ENCODE measurements at regions not wholly inside any gene's neighbourhood (a gene's known extent, or its start where the extent isn't known, plus 50 kb on each side); places are given as distances from the start of the nearest gene placed in this dataset.

GRCh38 chr2:116442418-116442817, 1372.1 kb upstream of the DDX18 start:
- Histone ChIP-seq H4K5ac (ENCODE audit: insufficient read length, low read depth, low read length) (no peak overlapping the region), H3K56ac (replicated peaks; ENCODE audit: insufficient read length, low read depth, low read length) (no peak overlapping the region), H3K14ac (ENCODE audit: insufficient read length) (no peak overlapping the region), H3K79me1 (ENCODE audit: low read depth, low read length) (no peaks in the 10 kb centered on the region), H2BK5ac (ENCODE audit: low read depth, low read length) (no peak overlapping the region), H4K91ac (replicated peaks; ENCODE audit: insufficient read length, low read length) (no peak overlapping the region), H2BK20ac (ENCODE audit: low read length) (no peak overlapping the region), H3K4me2 (ENCODE audit: insufficient read depth in 1 of 2, low read depth in 2 of 2, low read length in 2 of 2) (no peak overlapping the region), H2BK12ac (ENCODE audit: low read depth, low read length) (no peak overlapping the region), H3K4me3 (ENCODE audit: extremely low read depth in 1 of 4, insufficient read depth in 2 of 4, low read depth in 3 of 4, low read length in 4 of 4) (no peak overlapping the region), H3K36me3 (ENCODE audit: control insufficient read depth in 2 of 4, insufficient read depth in 4 of 4, low read length in 3 of 4) (no peaks in the 10 kb centered on the region), H3K9ac (replicated peaks in 1 of 4; ENCODE audit: extremely low read depth in 1 of 4, low read depth in 3 of 4, low read length in 3 of 4) (no peak overlapping the region), H4K20me1 (replicated peaks in 1 of 2; ENCODE audit: control insufficient read depth in 1 of 2, insufficient read depth in 2 of 2, low read length in 2 of 2) (no peaks in the 10 kb centered on the region), H2BK15ac (ENCODE audit: low read length) (no peak overlapping the region), H4K8ac (ENCODE audit: extremely low read depth, insufficient read depth, low read length) (no peak overlapping the region), H3K23ac (ENCODE audit: insufficient read length) (no peak overlapping the region), H2AK5ac (ENCODE audit: low read depth, low read length) (no peak overlapping the region), H3K79me2 (ENCODE audit: control insufficient read depth in 1 of 2, insufficient read depth in 2 of 2, low read length in 2 of 2) (no peaks in the 10 kb centered on the region), H3K9me3 (ENCODE audit: insufficient read depth in 2 of 2, low read depth in 1 of 2, low read length in 1 of 2) (peaks cover 4 to 12% of the 10 kb centered on the region in 2 experiments; a peak in 1 of 4 replicates), H2BK120ac (replicated peaks; ENCODE audit: low read depth, low read length) (no peak overlapping the region), H3K4me1 (replicated peaks in 1 of 4; ENCODE audit: control insufficient read depth in 3 of 4, insufficient read depth in 4 of 4, low read length in 3 of 4) (no peaks in the 10 kb centered on the region), H3K23me2 (ENCODE audit: low read depth, low read length) (no peaks in the 10 kb centered on the region), H3K27me3 (replicated peaks in 1 of 4; ENCODE audit: control insufficient read depth in 3 of 4, extremely low read depth in 1 of 4, insufficient read depth in 3 of 4, low read length in 3 of 4) (peaks cover 0 to 1% (median 0%) of the 10 kb centered on the region in 4 experiments; a peak in 1 of 7 replicates), H3K4ac (replicated peaks; ENCODE audit: insufficient read length, low read depth, low read length) (no peak overlapping the region), H3K27ac (ENCODE audit: low read depth, low read length) (no peak overlapping the region), H2AFZ (ENCODE audit: low read length) (no peak overlapping the region), H3K18ac (ENCODE audit: extremely low read depth, low read length) (no peak overlapping the region)
- DNase-seq (ENCODE audit: low read depth in 1 of 2, low spot score in 2 of 2) (no peak), FAIRE-seq (no peak)
- ChIA-PET POLR2A (ENCODE audit: partially characterized antibody) (no interaction called here), CTCF (ENCODE audit: partially characterized antibody) (interaction anchor here (0.5 kb wide), 1 partner anchor 67 kb away, joined by 3 read pairs; no protein-coding TSS in a partner anchor)
- WGBS, 2 experiments (ENCODE audit: extremely low coverage in 1 of 2, insufficient coverage in 1 of 2, insufficient read length in 1 of 2, insufficient replicate concordance in 2 of 2, low coverage in 1 of 2, low lambda C conversion rate in 2 of 2, missing lambda C conversion rate in 1 of 2), result 76% methylated on average over 3 of the region's 3 CpGs; no CpG with 5 or more reads in 1 of the 2 experiments
- TF ChIP-seq BCL11A (IDR thresholded peaks at IDR 0.05; ENCODE audit: low read depth in 2 of 2, low read length in 2 of 2) (no peak), HDAC2 (IDR thresholded peaks at IDR 0.05; ENCODE audit: borderline replicate concordance in 1 of 2, low read depth in 2 of 2, low read length in 2 of 2) (no peak), CREB1 (IDR thresholded peaks at IDR 0.05) (no peak), JUND (IDR thresholded peaks at IDR 0.05; ENCODE audit: low read length) (no peak)
- TF ChIP-seq, protein P1, sequence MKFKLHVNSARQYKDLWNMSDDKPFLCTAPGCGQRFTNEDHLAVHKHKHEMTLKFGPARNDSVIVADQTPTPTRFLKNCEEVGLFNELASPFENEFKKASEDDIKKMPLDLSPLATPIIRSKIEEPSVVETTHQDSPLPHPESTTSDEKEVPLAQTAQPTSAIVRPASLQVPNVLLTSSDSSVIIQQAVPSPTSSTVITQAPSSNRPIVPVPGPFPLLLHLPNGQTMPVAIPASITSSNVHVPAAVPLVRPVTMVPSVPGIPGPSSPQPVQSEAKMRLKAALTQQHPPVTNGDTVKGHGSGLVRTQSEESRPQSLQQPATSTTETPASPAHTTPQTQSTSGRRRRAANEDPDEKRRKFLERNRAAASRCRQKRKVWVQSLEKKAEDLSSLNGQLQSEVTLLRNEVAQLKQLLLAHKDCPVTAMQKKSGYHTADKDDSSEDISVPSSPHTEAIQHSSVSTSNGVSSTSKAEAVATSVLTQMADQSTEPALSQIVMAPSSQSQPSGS (IDR thresholded peaks at IDR 0.05; ENCODE audit: low read length), result no peak

All from H1 (cell line).